ENCODE measurements at regions not wholly inside any gene's neighbourhood (a gene's known extent, or its start where the extent isn't known, plus 50 kb on each side); places are given as distances from the start of the nearest gene placed in this dataset.

GRCh38 chrX:4240541-4241194, 527.2 kb upstream of the PRKX start:
- no peak overlapping the region for H2AFZ ChIP-seq (ENCODE audit: control insufficient read depth, low read length)
- no peaks in the 10 kb centered on the region for H3K4me1 ChIP-seq (ENCODE audit: control insufficient read depth, extremely low read depth, insufficient read depth, low read length)
- DNase-seq (ENCODE audit: low read depth, low spot score) (no peak), FAIRE-seq (no peak)
- H3K27ac ChIP-seq (ENCODE audit: control insufficient read depth, insufficient read depth, low read length), result no peak overlapping the region
- H3K9me3 ChIP-seq (ENCODE audit: control insufficient read depth, low read depth, low read length), result peaks cover 11% of the 10 kb centered on the region
- no peaks in the 10 kb centered on the region for H3K27me3 ChIP-seq (ENCODE audit: control insufficient read depth, extremely low read depth, insufficient read depth, low read length)
- H3K9me1 ChIP-seq (ENCODE audit: control insufficient read depth, extremely low read depth, insufficient read depth, low read length), result no peaks in the 10 kb centered on the region
- dilution Hi-C loops (cut with MboI; ENCODE audit: extremely low pct_ligation_motif_present, low sequenced_read_pairs), result no loop called here
- H3K9ac ChIP-seq (ENCODE audit: control insufficient read depth, extremely low read depth, insufficient read depth, low read length), result no peak overlapping the region
- no peaks in the 10 kb centered on the region for H3K36me3 ChIP-seq (ENCODE audit: control insufficient read depth in 2 of 2, extremely low read depth in 1 of 2, insufficient read depth in 2 of 2, low read length in 2 of 2)
- no peaks in the 10 kb centered on the region for H3K79me2 ChIP-seq (ENCODE audit: control insufficient read depth, insufficient read depth, low read length)
- H3K4me2 ChIP-seq (ENCODE audit: control insufficient read depth, extremely low read depth, insufficient read depth, low read depth, low read length), result no peak overlapping the region
- TF ChIP-seq CTCF (optimal IDR thresholded peaks at IDR 0.05 in 1 of 3, IDR thresholded peaks at IDR 0.05 in 1 of 3, conservative IDR thresholded peaks at IDR 0.05 in 1 of 3; ENCODE audit: extremely low read depth in 1 of 3, insufficient read depth in 2 of 3, low read length in 3 of 3) (no peak), EZH2 (IDR thresholded peaks at IDR 0.05; ENCODE audit: low read length) (no peak)
- no peak overlapping the region for H3K4me3 ChIP-seq (ENCODE audit: control insufficient read depth in 2 of 3, extremely low read depth in 1 of 3, insufficient read depth in 2 of 3, low read depth in 1 of 3, low read length in 3 of 3)
- H4K20me1 ChIP-seq (ENCODE audit: control insufficient read depth, extremely low read depth, insufficient read depth, low read length), result no peaks in the 10 kb centered on the region

- dilution Hi-C loops (cut with MboI; ENCODE audit: extremely low pct_ligation_motif_present, low sequenced_read_pairs), result no loop called here
- no peaks in the 10 kb centered on the region for H3K27me3 ChIP-seq (ENCODE audit: control insufficient read depth, extremely low read depth, insufficient read depth, low read length)
- no peak overlapping the region for H2AFZ ChIP-seq (ENCODE audit: control insufficient read depth, low read length)
- no peak for DNase-seq (ENCODE audit: low read depth, low spot score)
- H4K20me1 ChIP-seq (ENCODE audit: control insufficient read depth, extremely low read depth, insufficient read depth, low read length), result no peaks in the 10 kb centered on the region
- H3K27ac ChIP-seq (ENCODE audit: control insufficient read depth, insufficient read depth, low read length), result no peak overlapping the region
- H3K9me3 ChIP-seq (ENCODE audit: control insufficient read depth, low read depth, low read length), result peaks cover 11% of the 10 kb centered on the region
- TF ChIP-seq CTCF (optimal IDR thresholded peaks at IDR 0.05 in 1 of 3, IDR thresholded peaks at IDR 0.05 in 1 of 3, conservative IDR thresholded peaks at IDR 0.05 in 1 of 3; ENCODE audit: extremely low read depth in 1 of 3, insufficient read depth in 2 of 3, low read length in 3 of 3) (no peak), EZH2 (IDR thresholded peaks at IDR 0.05; ENCODE audit: low read length) (no peak)
- H3K36me3 ChIP-seq (ENCODE audit: control insufficient read depth in 2 of 2, extremely low read depth in 1 of 2, insufficient read depth in 2 of 2, low read length in 2 of 2), result no peaks in the 10 kb centered on the region
- H3K9ac ChIP-seq (ENCODE audit: control insufficient read depth, extremely low read depth, insufficient read depth, low read length), result no peak overlapping the region
- H3K4me1 ChIP-seq (ENCODE audit: control insufficient read depth, extremely low read depth, insufficient read depth, low read length), result no peaks in the 10 kb centered on the region
- H3K79me2 ChIP-seq (ENCODE audit: control insufficient read depth, insufficient read depth, low read length), result no peaks in the 10 kb centered on the region
- H3K4me2 ChIP-seq (ENCODE audit: control insufficient read depth, extremely low read depth, insufficient read depth, low read depth, low read length), result no peak overlapping the region
- FAIRE-seq, result no peak
- no peaks in the 10 kb centered on the region for H3K9me1 ChIP-seq (ENCODE audit: control insufficient read depth, extremely low read depth, insufficient read depth, low read length)
- no peak overlapping the region for H3K4me3 ChIP-seq (ENCODE audit: control insufficient read depth in 2 of 3, extremely low read depth in 1 of 3, insufficient read depth in 2 of 3, low read depth in 1 of 3, low read length in 3 of 3)
Measured at GRCh38 chrX:4239650-4240540, 526.4 kb upstream of the PRKX start.
